Chondrocyte (in vitro differentiated cells): ENCODE measurements at regions not wholly inside any gene's neighbourhood (a gene's known extent, or its start where the extent isn't known, plus 50 kb on each side); places are given as distances from the start of the nearest gene placed in this dataset.

ENCODE experiments used
- DNase-seq: peaks from one replicate; pipeline ENCODE4 v3.0.0; 2021; ENCODE audit warnings: mixed read lengths, low spot score
- H3K27ac Mint-ChIP-seq: one replicate; pipeline ENCODE4 v1.8.0; 2021; ENCODE audit warnings: mild to moderate bottlenecking, moderate library complexity, mixed read lengths; ENCODE audit not compliant: unreplicated experiment
- H3K27me3 Mint-ChIP-seq: 2 replicates; pipeline ENCODE4 v1.8.0; 2021; ENCODE audit warnings: low read depth, mixed read lengths
- H3K36me3 Mint-ChIP-seq: 2 replicates; pipeline ENCODE4 v1.8.0; 2021; ENCODE audit warnings: low read depth, mixed read lengths
- H3K4me1 Mint-ChIP-seq: 2 replicates; pipeline ENCODE4 v1.8.0; 2021; ENCODE audit warnings: low read depth, mild to moderate bottlenecking, mixed read lengths
- H3K4me3 Mint-ChIP-seq: one replicate; pipeline ENCODE4 v1.8.0; 2021; ENCODE audit warnings: mild to moderate bottlenecking, moderate library complexity, mixed read lengths; ENCODE audit not compliant: unreplicated experiment
- H3K9me3 Mint-ChIP-seq: 2 replicates; pipeline ENCODE4 v1.8.0; 2021; ENCODE audit warnings: low read depth, mixed read lengths
- TF ChIP-seq, protein P1 (sequence below): fragments of 200-600 bp; sonication (generic); IDR thresholded peaks from 2 replicates; pipeline ENCODE4 v1.5.0; 2021; ENCODE audit warnings: antibody characterized with exemption, mild to moderate bottlenecking, moderate library complexity

- no peak overlapping the region for H3K4me3 Mint-ChIP-seq
- TF ChIP-seq, protein P1, sequence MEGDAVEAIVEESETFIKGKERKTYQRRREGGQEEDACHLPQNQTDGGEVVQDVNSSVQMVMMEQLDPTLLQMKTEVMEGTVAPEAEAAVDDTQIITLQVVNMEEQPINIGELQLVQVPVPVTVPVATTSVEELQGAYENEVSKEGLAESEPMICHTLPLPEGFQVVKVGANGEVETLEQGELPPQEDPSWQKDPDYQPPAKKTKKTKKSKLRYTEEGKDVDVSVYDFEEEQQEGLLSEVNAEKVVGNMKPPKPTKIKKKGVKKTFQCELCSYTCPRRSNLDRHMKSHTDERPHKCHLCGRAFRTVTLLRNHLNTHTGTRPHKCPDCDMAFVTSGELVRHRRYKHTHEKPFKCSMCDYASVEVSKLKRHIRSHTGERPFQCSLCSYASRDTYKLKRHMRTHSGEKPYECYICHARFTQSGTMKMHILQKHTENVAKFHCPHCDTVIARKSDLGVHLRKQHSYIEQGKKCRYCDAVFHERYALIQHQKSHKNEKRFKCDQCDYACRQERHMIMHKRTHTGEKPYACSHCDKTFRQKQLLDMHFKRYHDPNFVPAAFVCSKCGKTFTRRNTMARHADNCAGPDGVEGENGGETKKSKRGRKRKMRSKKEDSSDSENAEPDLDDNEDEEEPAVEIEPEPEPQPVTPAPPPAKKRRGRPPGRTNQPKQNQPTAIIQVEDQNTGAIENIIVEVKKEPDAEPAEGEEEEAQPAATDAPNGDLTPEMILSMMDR: no peak
- H3K4me1 Mint-ChIP-seq: peaks cover 7% of the 10 kb centered on the region
- no peaks in the 10 kb centered on the region for H3K9me3 Mint-ChIP-seq
- no peaks in the 10 kb centered on the region for H3K36me3 Mint-ChIP-seq
- no peak for DNase-seq
- no peak overlapping the region for H3K27ac Mint-ChIP-seq
- peaks cover 18% of the 10 kb centered on the region for H3K27me3 Mint-ChIP-seq
Observed at GRCh38 chr1:63266857-63267256, 55.5 kb upstream of the FOXD3 start.

- H3K9me3 Mint-ChIP-seq: no peaks in the 10 kb centered on the region
- H3K27me3 Mint-ChIP-seq: peaks cover 24% of the 10 kb centered on the region
- no peak overlapping the region for H3K4me3 Mint-ChIP-seq
- no peak for DNase-seq
- no peak overlapping the region for H3K27ac Mint-ChIP-seq
- H3K4me1 Mint-ChIP-seq: peaks cover 5% of the 10 kb centered on the region
- TF ChIP-seq, protein P1: no peak
- H3K36me3 Mint-ChIP-seq: no peaks in the 10 kb centered on the region
Observed at GRCh38 chr1:63268876-63269275, 53.5 kb upstream of the FOXD3 start.

GRCh38 chr1:63269571-63269970 is 52.8 kb upstream of the FOXD3 start:
- peaks cover 26% of the 10 kb centered on the region for H3K27me3 Mint-ChIP-seq
- TF ChIP-seq, protein P1: no peak
- H3K36me3 Mint-ChIP-seq: no peaks in the 10 kb centered on the region
- no peaks in the 10 kb centered on the region for H3K9me3 Mint-ChIP-seq
- no peak for DNase-seq
- no peaks in the 10 kb centered on the region for H3K4me1 Mint-ChIP-seq
- H3K27ac Mint-ChIP-seq: no peak overlapping the region
- H3K4me3 Mint-ChIP-seq: no peak overlapping the region
